Activated naive CD4-positive, alpha-beta T cell treated with anti-CD3 and anti-CD28 coated beads, Interleukin-2, amount 10 ng/mL, durations not matched to agents 7 days and 5 days (primary cell): ENCODE measurements at regions not wholly inside any gene's neighbourhood (a gene's known extent, or its start where the extent isn't known, plus 50 kb on each side); places are given as distances from the start of the nearest gene placed in this dataset.
"Not testable (repeated sequence)": the region's sequence is repeated elsewhere in the genome, so short reads cannot be mapped to it uniquely, and the experiment has no call there.

Experiments used
- CTCF ChIA-PET: fragments of 350-600 bp; sonication (Branson Sonifier 250); formaldehyde crosslinking; loops from one replicate; lab custom pipeline; 2021; ENCODE audit warnings: antibody characterized with exemption; lab: Charles Lee
- DNase-seq: peaks from one replicate; pipeline ENCODE4 v3.0.0-alpha.2; 2020
- H3K27ac Mint-ChIP-seq: one replicate; pipeline ENCODE4 v1.8.0; 2021; ENCODE audit warnings: mild to moderate bottlenecking, moderate library complexity, mixed read lengths
- H3K27me3 Mint-ChIP-seq: one replicate; pipeline ENCODE4 v1.8.0; 2021; ENCODE audit warnings: mild to moderate bottlenecking, mixed read lengths
- H3K36me3 Mint-ChIP-seq: one replicate; pipeline ENCODE4 v1.8.0; 2021; ENCODE audit warnings: mixed read lengths
- H3K4me1 Mint-ChIP-seq: one replicate; pipeline ENCODE4 v1.8.0; 2021; ENCODE audit warnings: mixed read lengths
- H3K4me3 Mint-ChIP-seq: one replicate; pipeline ENCODE4 v1.8.0; 2021; ENCODE audit warnings: mild to moderate bottlenecking, moderate library complexity, mixed read lengths
- H3K9me3 Mint-ChIP-seq: one replicate; pipeline ENCODE4 v1.8.0; 2021; ENCODE audit warnings: mixed read lengths

GRCh38 chr2:16088035-16088801 is 147.9 kb downstream of the MYCN start:
- Mint-ChIP-seq H3K4me3 (no peak overlapping the region), H3K4me1 (no peaks in the 10 kb centered on the region), H3K36me3 (no peaks in the 10 kb centered on the region), H3K27ac (no peak overlapping the region), H3K9me3 (no peaks in the 10 kb centered on the region), H3K27me3 (peaks cover 4% of the 10 kb centered on the region)
- CTCF ChIA-PET = no interaction called here
- no peak for DNase-seq

DNA sequence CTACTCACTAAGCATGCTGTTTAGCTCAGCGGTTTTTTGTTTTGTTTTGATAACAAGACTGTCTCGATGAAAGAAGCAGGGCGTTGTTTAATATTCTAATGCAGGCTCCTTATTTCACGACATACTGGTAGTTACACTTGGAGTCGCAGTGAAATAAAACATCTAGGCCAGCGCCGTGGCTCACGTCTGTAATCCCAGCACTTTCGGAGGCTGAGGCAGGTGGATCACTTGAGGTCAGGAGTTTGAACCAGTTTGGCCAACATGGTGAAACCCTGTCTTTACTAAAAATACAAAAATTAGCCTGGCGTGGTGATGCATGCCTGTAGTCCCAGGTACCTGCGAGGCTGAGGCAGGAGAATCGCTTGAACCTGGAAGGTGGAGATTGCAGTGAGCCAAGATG is 145.8 kb downstream of the MYCN start:
- H3K36me3 Mint-ChIP-seq, H3K4me3 Mint-ChIP-seq, H3K27ac Mint-ChIP-seq, H3K4me1 Mint-ChIP-seq, H3K9me3 Mint-ChIP-seq, H3K27me3 Mint-ChIP-seq, DNase-seq, CTCF ChIA-PET: not testable (repeated sequence)

GRCh38 chr2:16085073-16085472 is 144.7 kb downstream of the MYCN start:
- H3K9me3 Mint-ChIP-seq = no peaks in the 10 kb centered on the region
- DNase-seq = no peak
- H3K36me3 Mint-ChIP-seq = no peaks in the 10 kb centered on the region
- no peaks in the 10 kb centered on the region for H3K4me1 Mint-ChIP-seq
- CTCF ChIA-PET = no interaction called here
- no peak overlapping the region for H3K4me3 Mint-ChIP-seq
- H3K27me3 Mint-ChIP-seq = peaks cover 4% of the 10 kb centered on the region
- H3K27ac Mint-ChIP-seq = no peak overlapping the region

DNA sequence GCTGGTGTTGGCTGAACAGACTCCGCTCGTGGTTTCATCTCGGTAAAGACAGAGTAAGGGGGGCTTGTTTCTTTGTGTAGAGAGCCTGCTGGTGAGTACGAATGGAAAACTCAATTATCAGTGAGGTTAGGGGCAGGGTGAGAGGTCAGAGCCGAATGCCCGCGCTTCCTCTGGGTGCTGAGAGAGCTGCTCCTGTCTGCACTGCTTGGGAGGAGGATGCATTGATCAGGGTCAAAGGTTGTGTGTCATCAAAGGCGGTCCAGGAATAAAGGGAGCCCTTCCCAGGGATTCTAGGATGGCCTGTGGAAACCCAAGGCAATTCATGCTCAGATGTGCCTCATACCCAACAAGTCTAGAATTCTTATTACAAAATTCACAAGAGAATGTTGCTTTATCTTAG is 143.9 kb downstream of the MYCN start:
- Mint-ChIP-seq H3K36me3 (no peaks in the 10 kb centered on the region), H3K9me3 (no peaks in the 10 kb centered on the region), H3K27me3 (peaks cover 4% of the 10 kb centered on the region), H3K4me3 (no peak overlapping the region), H3K27ac (no peak overlapping the region), H3K4me1 (no peaks in the 10 kb centered on the region)
- DNase-seq = no peak
- CTCF ChIA-PET = no interaction called here

- Mint-ChIP-seq H3K27ac (no peak overlapping the region), H3K4me3 (no peak overlapping the region), H3K27me3 (peaks cover 4% of the 10 kb centered on the region), H3K9me3 (no peaks in the 10 kb centered on the region), H3K4me1 (no peaks in the 10 kb centered on the region), H3K36me3 (no peaks in the 10 kb centered on the region)
- CTCF ChIA-PET = no interaction called here
- no peak for DNase-seq
These were observed 141.9 kb downstream of the MYCN start for GRCh38 chr2:16082276-16082675.

GRCh38 chr2:16081316-16082200 is 141.2 kb downstream of the MYCN start:
- Mint-ChIP-seq H3K27ac (no peak overlapping the region), H3K4me3 (no peak overlapping the region), H3K27me3 (peaks cover 4% of the 10 kb centered on the region), H3K4me1 (no peaks in the 10 kb centered on the region), H3K9me3 (no peaks in the 10 kb centered on the region), H3K36me3 (no peaks in the 10 kb centered on the region)
- no peak for DNase-seq
- CTCF ChIA-PET = no interaction called here

DNA sequence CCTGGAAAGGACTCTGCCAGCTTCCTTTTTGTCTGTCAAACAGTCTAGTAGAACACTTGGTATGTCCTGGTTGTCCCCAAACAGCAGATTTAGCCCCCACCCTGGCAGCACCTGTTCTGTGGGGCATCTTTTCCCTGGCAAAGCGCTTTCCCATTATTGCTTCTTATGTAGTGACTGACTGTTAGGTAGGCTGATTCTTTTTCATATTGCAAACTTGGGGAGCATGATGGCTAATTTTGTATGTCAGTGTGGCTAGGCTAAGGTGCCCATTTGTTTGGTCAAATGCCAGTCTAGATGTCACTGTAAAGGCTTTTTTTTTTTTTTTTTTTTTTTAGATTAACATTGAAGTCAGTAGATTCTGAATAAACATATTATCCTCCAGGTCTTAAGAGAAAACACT is 140.2 kb downstream of the MYCN start:
- H3K9me3 Mint-ChIP-seq = no peaks in the 10 kb centered on the region
- no peak overlapping the region for H3K4me3 Mint-ChIP-seq
- no peaks in the 10 kb centered on the region for H3K4me1 Mint-ChIP-seq
- no peak for DNase-seq
- H3K27ac Mint-ChIP-seq = no peak overlapping the region
- CTCF ChIA-PET = no interaction called here
- no peaks in the 10 kb centered on the region for H3K36me3 Mint-ChIP-seq
- H3K27me3 Mint-ChIP-seq = peaks cover 4% of the 10 kb centered on the region

DNA sequence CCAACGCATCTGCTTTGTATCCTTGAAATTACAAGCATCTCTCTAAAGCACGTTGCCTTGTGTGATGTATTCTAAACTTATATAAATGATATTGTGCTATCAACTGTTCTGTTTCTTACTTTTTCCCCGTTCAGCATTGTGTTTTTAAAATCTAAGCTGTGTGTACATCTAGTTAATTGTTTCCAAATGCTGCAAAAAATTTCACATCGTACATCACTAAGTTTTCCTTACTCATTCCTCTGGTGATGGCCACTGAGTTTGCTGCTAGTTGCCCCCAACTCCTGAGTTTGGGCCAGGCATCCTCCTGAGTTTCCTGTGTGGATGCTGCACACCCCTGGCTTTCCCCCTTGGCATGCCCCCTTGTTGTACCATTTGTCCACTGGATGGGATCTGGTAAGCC is 139.7 kb downstream of the MYCN start:
- Mint-ChIP-seq H3K9me3 (no peaks in the 10 kb centered on the region), H3K4me1 (no peaks in the 10 kb centered on the region), H3K4me3 (no peak overlapping the region), H3K27me3 (peaks cover 4% of the 10 kb centered on the region), H3K27ac (no peak overlapping the region), H3K36me3 (no peaks in the 10 kb centered on the region)
- CTCF ChIA-PET = no interaction called here
- no peak for DNase-seq

DNA sequence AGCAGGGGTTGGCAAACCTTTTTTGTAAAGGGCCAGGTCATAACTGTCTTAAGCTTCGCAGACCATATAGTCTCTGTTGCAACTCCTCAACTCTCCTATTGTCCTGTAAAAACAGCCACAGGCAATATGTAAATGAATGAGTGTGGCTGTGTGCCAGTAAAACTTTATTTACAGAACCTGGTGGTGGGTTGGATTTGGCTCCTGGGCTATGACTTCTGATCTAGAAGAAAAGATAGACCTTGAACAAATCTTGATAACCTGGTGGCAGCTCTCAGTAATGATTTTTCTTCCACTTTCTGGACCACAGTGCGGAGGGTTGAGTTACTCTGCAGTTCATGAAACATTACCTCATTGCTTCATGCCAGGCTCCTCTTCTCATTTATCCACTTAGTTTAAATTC is 139.3 kb downstream of the MYCN start:
- Mint-ChIP-seq H3K9me3 (no peaks in the 10 kb centered on the region), H3K27ac (no peak overlapping the region), H3K4me3 (no peak overlapping the region), H3K36me3 (no peaks in the 10 kb centered on the region), H3K4me1 (no peaks in the 10 kb centered on the region), H3K27me3 (peaks cover 4% of the 10 kb centered on the region)
- CTCF ChIA-PET = no interaction called here
- DNase-seq = no peak

GRCh38 chr2:16077601-16078000 is 137.3 kb downstream of the MYCN start:
- no peak for DNase-seq
- Mint-ChIP-seq H3K4me1 (no peaks in the 10 kb centered on the region), H3K36me3 (no peaks in the 10 kb centered on the region), H3K27me3 (no peaks in the 10 kb centered on the region), H3K27ac (no peak overlapping the region), H3K4me3 (no peak overlapping the region), H3K9me3 (no peaks in the 10 kb centered on the region)
- CTCF ChIA-PET = no interaction called here

GRCh38 chr2:16076911-16077310 is 136.6 kb downstream of the MYCN start:
- no peak for DNase-seq
- Mint-ChIP-seq H3K9me3 (no peaks in the 10 kb centered on the region), H3K4me1 (no peaks in the 10 kb centered on the region), H3K36me3 (no peaks in the 10 kb centered on the region), H3K27ac (no peak overlapping the region), H3K27me3 (no peaks in the 10 kb centered on the region), H3K4me3 (no peak overlapping the region)
- CTCF ChIA-PET = no interaction called here

DNA sequence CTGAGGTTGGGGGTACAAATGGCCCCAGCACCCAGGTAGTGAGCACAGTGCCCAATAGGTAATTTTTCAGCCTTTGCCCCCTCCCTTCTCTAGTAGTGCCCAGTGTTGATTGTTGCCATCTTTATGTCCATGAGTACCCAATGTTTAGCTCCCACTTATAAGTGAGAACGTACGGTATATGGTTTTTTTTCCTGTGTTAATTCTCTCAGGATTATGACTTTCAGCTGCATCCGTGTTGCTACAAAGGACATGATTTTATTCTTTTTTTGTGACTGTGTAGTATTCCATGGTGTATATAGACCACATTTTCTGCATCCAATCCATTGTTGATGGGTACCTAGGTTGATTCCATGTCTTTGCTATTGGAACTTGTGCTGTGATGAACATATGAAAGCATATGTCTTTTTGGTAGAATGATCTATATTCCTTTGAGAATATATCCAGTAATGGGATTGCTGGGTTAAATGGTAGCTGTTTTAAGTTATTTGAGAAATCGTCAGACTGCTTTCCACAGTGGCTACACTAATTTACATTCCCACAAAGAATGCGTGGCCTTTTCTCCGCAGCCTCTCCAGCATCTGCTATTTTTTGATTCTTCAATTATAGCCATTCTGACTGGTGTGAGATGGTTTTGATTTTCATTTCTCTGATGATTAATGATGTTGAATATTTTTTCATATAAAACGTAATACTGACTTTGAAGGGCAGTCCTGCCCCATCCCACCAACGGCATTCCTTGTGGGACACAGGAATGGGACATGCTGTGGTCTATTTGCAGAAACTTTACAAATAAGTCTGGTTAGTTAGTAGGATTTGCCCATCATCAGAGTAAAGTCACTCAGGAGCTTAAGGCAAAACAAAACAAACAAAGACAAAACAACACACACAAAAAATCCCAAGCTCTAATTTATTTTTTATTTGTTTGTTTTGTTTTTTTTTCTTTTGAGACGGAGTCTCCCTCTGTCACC is 135.0 kb downstream of the MYCN start:
- Mint-ChIP-seq H3K4me1 (no peaks in the 10 kb centered on the region), H3K27me3 (no peaks in the 10 kb centered on the region), H3K4me3 (no peak overlapping the region), H3K27ac (no peak overlapping the region), H3K36me3 (no peaks in the 10 kb centered on the region), H3K9me3 (no peaks in the 10 kb centered on the region)
- CTCF ChIA-PET = no interaction called here
- DNase-seq = no peak

DNA sequence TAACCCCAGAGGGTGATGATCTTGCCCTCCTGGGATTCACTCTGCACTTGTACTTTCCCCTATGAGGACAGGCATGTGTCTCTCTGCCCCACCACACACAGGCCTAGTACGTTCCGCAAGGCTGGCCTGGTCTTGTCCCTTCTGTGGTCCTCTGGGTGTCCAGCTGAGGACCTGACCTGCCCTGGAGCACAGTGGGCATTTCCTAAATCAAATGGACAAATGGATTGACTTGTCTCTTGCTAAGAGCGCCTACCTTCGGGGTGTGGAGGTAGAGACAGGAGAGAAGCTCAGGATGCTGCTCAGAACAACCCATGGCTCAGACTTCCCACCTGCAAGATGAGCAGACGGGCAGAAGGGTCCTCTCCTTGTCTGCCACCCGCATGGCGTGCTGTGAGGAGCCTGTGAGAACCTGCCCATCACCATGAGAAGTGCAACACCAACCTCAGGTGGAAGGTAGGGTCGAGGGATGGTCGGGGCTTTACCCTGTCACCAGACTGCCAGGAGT is 133.6 kb downstream of the MYCN start:
- DNase-seq = no peak
- Mint-ChIP-seq H3K4me3 (no peak overlapping the region), H3K4me1 (no peaks in the 10 kb centered on the region), H3K27ac (no peak overlapping the region), H3K27me3 (no peaks in the 10 kb centered on the region), H3K36me3 (no peaks in the 10 kb centered on the region), H3K9me3 (no peaks in the 10 kb centered on the region)
- CTCF ChIA-PET = no interaction called here

- Mint-ChIP-seq H3K4me1 (no peaks in the 10 kb centered on the region), H3K27ac (no peak overlapping the region), H3K4me3 (no peak overlapping the region), H3K9me3 (no peaks in the 10 kb centered on the region), H3K36me3 (no peaks in the 10 kb centered on the region), H3K27me3 (no peaks in the 10 kb centered on the region)
- CTCF ChIA-PET = no interaction called here
- no peak for DNase-seq
These were observed 133.1 kb downstream of the MYCN start for GRCh38 chr2:16073471-16073870.
